ENCODE measurements at regions not wholly inside any gene's neighbourhood (a gene's known extent, or its start where the extent isn't known, plus 50 kb on each side); places are given as distances from the start of the nearest gene placed in this dataset.

GRCh38 chr6:150715133-150715532 is 115.4 kb downstream of the PLEKHG1 start:
- TF ChIP-seq CTCF (IDR thresholded peaks at IDR 0.05; ENCODE audit: low read length) (no peak), EZH2 (IDR thresholded peaks at IDR 0.05; ENCODE audit: borderline replicate concordance, low read length) (no peak)
